Endothelial cell (in vitro differentiated cells): ENCODE measurements at regions not wholly inside any gene's neighbourhood (a gene's known extent, or its start where the extent isn't known, plus 50 kb on each side); places are given as distances from the start of the nearest gene placed in this dataset.

Experiments used
- DNase-seq: peaks from one replicate; pipeline ENCODE4 v3.0.0; 2021; ENCODE audit warnings: low spot score
- H3K27ac Mint-ChIP-seq: one replicate; pipeline ENCODE4 v1.8.0; 2021; ENCODE audit warnings: mixed read lengths, inconsistent platforms; ENCODE audit not compliant: unreplicated experiment
- H3K27me3 Mint-ChIP-seq: one replicate; pipeline ENCODE4 v1.8.0; 2021; ENCODE audit warnings: mild to moderate bottlenecking, moderate library complexity, mixed read lengths, inconsistent platforms; ENCODE audit not compliant: unreplicated experiment
- H3K36me3 Mint-ChIP-seq: one replicate; pipeline ENCODE4 v1.8.0; 2021; ENCODE audit warnings: mild to moderate bottlenecking, low read depth, mixed read lengths, inconsistent platforms; ENCODE audit not compliant: unreplicated experiment
- H3K4me1 Mint-ChIP-seq: one replicate; pipeline ENCODE4 v1.8.0; 2021; ENCODE audit warnings: mild to moderate bottlenecking, mixed read lengths, inconsistent platforms; ENCODE audit not compliant: unreplicated experiment
- H3K4me3 Mint-ChIP-seq: one replicate; pipeline ENCODE4 v1.8.0; 2021; ENCODE audit warnings: mild to moderate bottlenecking, mixed read lengths, inconsistent platforms; ENCODE audit not compliant: unreplicated experiment
- H3K9me3 Mint-ChIP-seq: one replicate; pipeline ENCODE4 v1.8.0; 2021; ENCODE audit warnings: mixed read lengths, inconsistent platforms; ENCODE audit not compliant: unreplicated experiment
- TF ChIP-seq, protein P1 (sequence below): fragments of 200-600 bp; sonication (generic); IDR thresholded peaks from one replicate; pipeline ENCODE4 v1.5.0; 2021; ENCODE audit warnings: antibody characterized with exemption; ENCODE audit not compliant: unreplicated experiment

DNA sequence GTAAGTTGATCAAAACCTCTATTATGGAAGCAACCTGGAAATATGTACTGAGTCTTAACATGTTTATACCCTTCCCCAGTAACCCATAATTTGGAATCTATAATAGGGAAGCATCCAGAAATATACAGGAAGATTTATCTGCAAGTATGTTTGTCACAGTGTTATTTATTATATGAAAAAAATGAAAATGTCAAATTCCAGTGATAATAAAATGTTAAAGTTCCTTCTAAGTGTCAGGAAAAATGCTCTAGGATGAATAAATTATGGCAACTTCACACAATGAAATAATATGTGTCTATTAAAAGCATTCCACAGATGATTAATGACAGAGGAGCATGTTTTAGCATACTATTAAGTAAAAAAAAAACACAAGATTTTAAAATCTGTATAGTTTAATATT lies 202.3 kb upstream of the PRNP start:
- Mint-ChIP-seq H3K27ac (no peak overlapping the region), H3K4me1 (no peaks in the 10 kb centered on the region), H3K27me3 (no peaks in the 10 kb centered on the region), H3K4me3 (no peak overlapping the region), H3K9me3 (no peaks in the 10 kb centered on the region), H3K36me3 (no peaks in the 10 kb centered on the region)
- TF ChIP-seq, protein P1, sequence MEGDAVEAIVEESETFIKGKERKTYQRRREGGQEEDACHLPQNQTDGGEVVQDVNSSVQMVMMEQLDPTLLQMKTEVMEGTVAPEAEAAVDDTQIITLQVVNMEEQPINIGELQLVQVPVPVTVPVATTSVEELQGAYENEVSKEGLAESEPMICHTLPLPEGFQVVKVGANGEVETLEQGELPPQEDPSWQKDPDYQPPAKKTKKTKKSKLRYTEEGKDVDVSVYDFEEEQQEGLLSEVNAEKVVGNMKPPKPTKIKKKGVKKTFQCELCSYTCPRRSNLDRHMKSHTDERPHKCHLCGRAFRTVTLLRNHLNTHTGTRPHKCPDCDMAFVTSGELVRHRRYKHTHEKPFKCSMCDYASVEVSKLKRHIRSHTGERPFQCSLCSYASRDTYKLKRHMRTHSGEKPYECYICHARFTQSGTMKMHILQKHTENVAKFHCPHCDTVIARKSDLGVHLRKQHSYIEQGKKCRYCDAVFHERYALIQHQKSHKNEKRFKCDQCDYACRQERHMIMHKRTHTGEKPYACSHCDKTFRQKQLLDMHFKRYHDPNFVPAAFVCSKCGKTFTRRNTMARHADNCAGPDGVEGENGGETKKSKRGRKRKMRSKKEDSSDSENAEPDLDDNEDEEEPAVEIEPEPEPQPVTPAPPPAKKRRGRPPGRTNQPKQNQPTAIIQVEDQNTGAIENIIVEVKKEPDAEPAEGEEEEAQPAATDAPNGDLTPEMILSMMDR: no peak
- no peak for DNase-seq

DNA sequence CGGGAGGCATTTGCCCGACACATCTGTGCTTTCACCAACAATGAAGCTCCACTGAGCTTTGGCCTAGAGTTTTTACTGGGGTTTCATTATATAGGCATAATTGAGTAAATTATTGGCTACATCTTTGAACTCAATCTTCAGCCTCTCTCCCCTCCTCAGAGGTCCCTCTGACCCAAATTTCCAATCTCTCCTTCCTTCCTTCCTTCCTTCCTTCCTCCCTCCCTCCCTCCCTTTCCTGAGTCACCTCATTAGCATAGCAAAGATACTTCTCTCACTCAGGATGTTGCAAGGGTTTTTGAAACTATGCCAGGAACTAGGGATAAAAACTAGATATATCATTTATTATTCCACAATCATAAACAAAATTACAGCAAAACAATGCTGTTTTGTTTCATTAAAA lies 202.8 kb upstream of the PRNP start:
- TF ChIP-seq, protein P1: no peak
- no peak overlapping the region for H3K4me3 Mint-ChIP-seq
- H3K9me3 Mint-ChIP-seq: no peaks in the 10 kb centered on the region
- H3K27me3 Mint-ChIP-seq: no peaks in the 10 kb centered on the region
- H3K36me3 Mint-ChIP-seq: no peaks in the 10 kb centered on the region
- no peaks in the 10 kb centered on the region for H3K4me1 Mint-ChIP-seq
- no peak overlapping the region for H3K27ac Mint-ChIP-seq
- DNase-seq: no peak

DNA sequence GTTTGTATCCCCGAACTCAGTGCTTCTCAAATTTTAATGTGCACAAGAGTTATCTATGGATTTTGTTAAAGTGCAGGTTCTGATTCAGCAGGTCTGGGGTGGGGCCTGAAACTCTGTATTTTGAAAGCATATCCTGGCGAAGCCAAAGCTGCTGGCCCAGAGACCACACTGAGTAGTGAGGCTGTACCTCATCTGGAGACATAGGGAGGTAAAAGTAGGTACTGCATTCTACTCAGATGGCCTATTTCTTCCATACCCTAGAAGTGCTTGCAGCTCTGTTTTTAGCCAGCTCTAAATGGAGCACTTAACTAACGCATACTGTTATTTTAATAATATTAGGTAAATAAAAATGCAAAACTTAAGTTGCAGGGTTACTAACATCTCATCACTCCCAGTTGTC lies 206.2 kb upstream of the PRNP start:
- Mint-ChIP-seq H3K4me3 (no peak overlapping the region), H3K27ac (no peak overlapping the region), H3K27me3 (no peaks in the 10 kb centered on the region), H3K36me3 (no peaks in the 10 kb centered on the region), H3K4me1 (no peaks in the 10 kb centered on the region), H3K9me3 (no peaks in the 10 kb centered on the region)
- no peak for DNase-seq
- TF ChIP-seq, protein P1: no peak

DNA sequence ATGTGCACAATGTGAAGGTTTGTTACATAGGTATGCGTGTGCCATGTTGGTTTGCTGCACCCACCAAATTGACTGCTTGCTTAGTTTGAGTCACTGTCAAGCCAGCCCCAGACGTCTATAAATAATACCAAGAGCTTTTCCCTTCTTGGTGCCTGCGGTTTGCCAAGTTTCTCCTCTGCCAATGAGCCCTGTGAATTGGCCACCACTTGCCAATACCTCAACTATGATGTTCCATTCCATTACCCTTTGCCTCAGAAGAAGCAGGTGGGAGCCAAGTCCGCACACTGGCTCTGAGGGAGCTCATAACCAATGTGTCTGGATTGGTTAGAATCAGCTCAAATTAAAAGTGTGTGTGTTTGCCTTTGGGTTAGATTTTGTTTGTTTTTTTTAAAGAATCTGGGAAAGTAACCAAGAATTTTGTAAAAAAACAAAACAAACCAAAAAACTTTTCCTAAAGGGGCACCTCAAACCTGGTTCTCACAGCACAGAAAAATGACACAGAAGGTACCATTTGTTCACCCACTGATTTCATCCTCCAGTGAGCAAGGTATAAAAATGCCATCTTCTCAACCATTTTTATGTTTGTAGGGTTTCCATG lies 209.3 kb upstream of the PRNP start:
- H3K27ac Mint-ChIP-seq: no peak overlapping the region
- DNase-seq: no peak
- TF ChIP-seq, protein P1: no peak
- no peak overlapping the region for H3K4me3 Mint-ChIP-seq
- no peaks in the 10 kb centered on the region for H3K9me3 Mint-ChIP-seq
- H3K4me1 Mint-ChIP-seq: no peaks in the 10 kb centered on the region
- H3K36me3 Mint-ChIP-seq: no peaks in the 10 kb centered on the region
- H3K27me3 Mint-ChIP-seq: peaks cover 1% of the 10 kb centered on the region

DNA sequence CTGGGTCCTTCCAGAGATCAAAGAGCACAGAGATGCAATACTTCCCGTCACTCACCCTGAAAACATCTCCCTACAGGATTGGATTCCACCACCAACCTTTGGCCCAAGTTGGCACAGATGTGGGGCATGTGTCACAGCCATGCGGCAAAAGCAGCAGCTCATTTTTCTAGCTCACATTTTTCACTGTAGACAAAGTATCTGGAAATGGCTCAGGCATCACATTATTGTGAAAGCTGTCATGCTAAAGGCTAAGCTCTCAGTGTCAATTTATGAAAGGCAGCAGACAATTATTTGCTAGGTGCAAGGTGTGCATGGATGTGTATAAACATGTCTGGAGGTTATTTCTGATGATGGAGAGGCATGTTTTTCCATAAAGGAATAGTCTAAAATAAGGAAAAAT lies 213.3 kb upstream of the PRNP start:
- peaks cover 4% of the 10 kb centered on the region for H3K27me3 Mint-ChIP-seq
- no peaks in the 10 kb centered on the region for H3K36me3 Mint-ChIP-seq
- DNase-seq: no peak
- no peak overlapping the region for H3K4me3 Mint-ChIP-seq
- no peaks in the 10 kb centered on the region for H3K4me1 Mint-ChIP-seq
- H3K27ac Mint-ChIP-seq: no peak overlapping the region
- TF ChIP-seq, protein P1: no peak
- H3K9me3 Mint-ChIP-seq: no peaks in the 10 kb centered on the region
